ENCODE measurements at regions not wholly inside any gene's neighbourhood (a gene's known extent, or its start where the extent isn't known, plus 50 kb on each side); places are given as distances from the start of the nearest gene placed in this dataset.

DNA sequence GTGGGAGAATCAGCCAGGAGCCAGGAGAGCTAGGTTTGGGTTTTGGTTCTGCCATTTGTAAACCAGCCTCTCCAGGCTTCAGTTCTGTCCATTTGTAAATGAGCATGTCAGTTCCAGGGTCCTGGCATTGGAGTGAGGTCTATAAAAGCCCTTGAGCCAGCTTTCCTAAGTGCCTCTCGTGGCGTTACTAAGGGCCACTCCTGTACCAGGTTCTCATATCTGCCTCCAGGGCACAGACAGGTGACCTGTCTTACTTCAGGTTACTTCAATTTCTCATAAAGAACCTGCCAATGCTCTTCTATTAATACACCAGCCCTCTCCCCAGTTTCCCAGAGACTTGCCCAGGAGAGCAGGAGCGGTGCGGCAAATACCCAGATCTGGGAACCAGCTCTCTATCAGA is 101.9 kb downstream of the VEGFA start:
- ChIA-PET POLR2A (no interaction called here), CTCF (interaction anchor here (1.6 to 2.8 kb wide), 2 partner anchors 14 to 16 kb away, joined by 3 to 9 read pairs; no protein-coding TSS in a partner anchor)
- Histone ChIP-seq H3K9me2 (no peaks in the 10 kb centered on the region), H4K20me1 (ENCODE audit: insufficient read depth) (no peaks in the 10 kb centered on the region), H3K4me1 (ENCODE audit: control insufficient read depth in 1 of 2, insufficient read depth in 2 of 2, low read depth in 1 of 2, low read length in 1 of 2) (peaks cover 0 to 33% of the 10 kb centered on the region in 2 experiments; a peak in 2 of 4 replicates), H3K36me3 (replicated peaks in 1 of 2; ENCODE audit: control insufficient read depth in 1 of 2, insufficient read depth in 2 of 2, low read length in 1 of 2) (no peaks in the 10 kb centered on the region), H2AFZ (ENCODE audit: low read depth) (no peak overlapping the region), H3F3A (replicated peaks; ENCODE audit: insufficient read depth) (no peaks in the 10 kb centered on the region), H3K27me3 (ENCODE audit: insufficient read depth) (no peaks in the 10 kb centered on the region), H3K9me3 (no peaks in the 10 kb centered on the region), H3K9ac (no peak overlapping the region), H3K27ac (ENCODE audit: low read depth in 2 of 2, low read length in 1 of 2) (no peak overlapping the region), H3K4me3 (ENCODE audit: low read depth in 2 of 2, low read length in 1 of 2) (no peak overlapping the region), H3K4me2 (no peak overlapping the region), H3K79me2 (ENCODE audit: insufficient read depth) (no peaks in the 10 kb centered on the region)
- no peak for DNase-seq
- TF ChIP-seq SMC3 (IDR thresholded peaks at IDR 0.05; ENCODE audit: low read depth, low read length) (no peak), SIN3A (IDR thresholded peaks at IDR 0.05; ENCODE audit: borderline replicate concordance, low read depth, low read length) (no peak), RFX5 (IDR thresholded peaks at IDR 0.05; ENCODE audit: low read length) (no peak), TAF1 (IDR thresholded peaks at IDR 0.05; ENCODE audit: borderline replicate concordance, low read depth, low read length) (no peak), FOXJ3 (CRISPR knock-in tag; IDR thresholded peaks at IDR 0.05) (no peak), GABPA (IDR thresholded peaks at IDR 0.05; ENCODE audit: low read depth) (no peak), JUND (IDR thresholded peaks at IDR 0.05) (no peak), TCF12 (IDR thresholded peaks at IDR 0.05) (no peak), RAD21 (IDR thresholded peaks at IDR 0.05; ENCODE audit: low read length) (no peak), RCOR1 (IDR thresholded peaks at IDR 0.05; ENCODE audit: low read length) (no peak), NRF1 (IDR thresholded peaks at IDR 0.05; ENCODE audit: low read depth, low read length) (no peak), CHD2 (IDR thresholded peaks at IDR 0.05; ENCODE audit: low read length, partially characterized antibody) (no peak), TEAD4 (IDR thresholded peaks at IDR 0.05; ENCODE audit: borderline replicate concordance, insufficient read depth) (no peak), EZH2phosphoT487 (IDR thresholded peaks at IDR 0.05; ENCODE audit: borderline replicate concordance, low read depth) (no peak)
- TF ChIP-seq, protein P1, sequence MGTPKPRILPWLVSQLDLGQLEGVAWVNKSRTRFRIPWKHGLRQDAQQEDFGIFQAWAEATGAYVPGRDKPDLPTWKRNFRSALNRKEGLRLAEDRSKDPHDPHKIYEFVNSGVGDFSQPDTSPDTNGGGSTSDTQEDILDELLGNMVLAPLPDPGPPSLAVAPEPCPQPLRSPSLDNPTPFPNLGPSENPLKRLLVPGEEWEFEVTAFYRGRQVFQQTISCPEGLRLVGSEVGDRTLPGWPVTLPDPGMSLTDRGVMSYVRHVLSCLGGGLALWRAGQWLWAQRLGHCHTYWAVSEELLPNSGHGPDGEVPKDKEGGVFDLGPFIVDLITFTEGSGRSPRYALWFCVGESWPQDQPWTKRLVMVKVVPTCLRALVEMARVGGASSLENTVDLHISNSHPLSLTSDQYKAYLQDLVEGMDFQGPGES (IDR thresholded peaks at IDR 0.05; ENCODE audit: low read depth, low read length), result no peak
- TF ChIP-seq, protein P2, sequence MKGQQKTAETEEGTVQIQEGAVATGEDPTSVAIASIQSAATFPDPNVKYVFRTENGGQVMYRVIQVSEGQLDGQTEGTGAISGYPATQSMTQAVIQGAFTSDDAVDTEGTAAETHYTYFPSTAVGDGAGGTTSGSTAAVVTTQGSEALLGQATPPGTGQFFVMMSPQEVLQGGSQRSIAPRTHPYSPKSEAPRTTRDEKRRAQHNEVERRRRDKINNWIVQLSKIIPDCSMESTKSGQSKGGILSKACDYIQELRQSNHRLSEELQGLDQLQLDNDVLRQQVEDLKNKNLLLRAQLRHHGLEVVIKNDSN (IDR thresholded peaks at IDR 0.05; ENCODE audit: borderline replicate concordance, low read depth), result no peak
- TF ChIP-seq, protein P3, sequence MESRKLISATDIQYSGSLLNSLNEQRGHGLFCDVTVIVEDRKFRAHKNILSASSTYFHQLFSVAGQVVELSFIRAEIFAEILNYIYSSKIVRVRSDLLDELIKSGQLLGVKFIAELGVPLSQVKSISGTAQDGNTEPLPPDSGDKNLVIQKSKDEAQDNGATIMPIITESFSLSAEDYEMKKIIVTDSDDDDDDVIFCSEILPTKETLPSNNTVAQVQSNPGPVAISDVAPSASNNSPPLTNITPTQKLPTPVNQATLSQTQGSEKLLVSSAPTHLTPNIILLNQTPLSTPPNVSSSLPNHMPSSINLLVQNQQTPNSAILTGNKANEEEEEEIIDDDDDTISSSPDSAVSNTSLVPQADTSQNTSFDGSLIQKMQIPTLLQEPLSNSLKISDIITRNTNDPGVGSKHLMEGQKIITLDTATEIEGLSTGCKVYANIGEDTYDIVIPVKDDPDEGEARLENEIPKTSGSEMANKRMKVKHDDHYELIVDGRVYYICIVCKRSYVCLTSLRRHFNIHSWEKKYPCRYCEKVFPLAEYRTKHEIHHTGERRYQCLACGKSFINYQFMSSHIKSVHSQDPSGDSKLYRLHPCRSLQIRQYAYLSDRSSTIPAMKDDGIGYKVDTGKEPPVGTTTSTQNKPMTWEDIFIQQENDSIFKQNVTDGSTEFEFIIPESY (IDR thresholded peaks at IDR 0.05; ENCODE audit: borderline replicate concordance, low read depth), result no peak
- WGBS (ENCODE audit: low lambda C conversion rate), result 100% methylated on average over 4 of the region's 4 CpGs

All from SK-N-SH (cell line).